ENCODE measurements at regions not wholly inside any gene's neighbourhood (a gene's known extent, or its start where the extent isn't known, plus 50 kb on each side); places are given as distances from the start of the nearest gene placed in this dataset.

GRCh38 chr9:126157826-126158587 is 168.6 kb upstream of the MVB12B start:
- DNase-seq (ENCODE audit: low read depth), result no peak

GRCh38 chr9:126158588-126159429 is 167.8 kb upstream of the MVB12B start:
- no peak for TF ChIP-seq CTCF (IDR thresholded peaks at IDR 0.05; ENCODE audit: insufficient read depth, low read depth, low read length, missing control alignments)
- no peak overlapping the region for H3K4me3 ChIP-seq (ENCODE audit: low read length)
- DNase-seq (ENCODE audit: low read depth), result no peak

More at GRCh38 chr9:126157826-126158587, 168.6 kb upstream of the MVB12B start:
- H3K4me3 ChIP-seq (ENCODE audit: low read length), result no peak overlapping the region
- TF ChIP-seq CTCF (IDR thresholded peaks at IDR 0.05; ENCODE audit: insufficient read depth, low read depth, low read length, missing control alignments), result no peak

- TF ChIP-seq CTCF (IDR thresholded peaks at IDR 0.05; ENCODE audit: insufficient read depth, low read depth, low read length, missing control alignments), result no peak
- DNase-seq (ENCODE audit: low read depth), result no peak
- H3K4me3 ChIP-seq (ENCODE audit: low read length), result no peak overlapping the region
Measured at GRCh38 chr9:126159430-126160060, 167.1 kb upstream of the MVB12B start.

GRCh38 chr9:126160067-126160853 is 166.4 kb upstream of the MVB12B start:
- DNase-seq (ENCODE audit: low read depth), result no peak
- no peak overlapping the region for H3K4me3 ChIP-seq (ENCODE audit: low read length)
- no peak for TF ChIP-seq CTCF (IDR thresholded peaks at IDR 0.05; ENCODE audit: insufficient read depth, low read depth, low read length, missing control alignments)

- H3K4me3 ChIP-seq (ENCODE audit: low read length), result no peak overlapping the region
- TF ChIP-seq CTCF (IDR thresholded peaks at IDR 0.05; ENCODE audit: insufficient read depth, low read depth, low read length, missing control alignments), result no peak
- DNase-seq (ENCODE audit: low read depth), result no peak
Measured at GRCh38 chr9:126160854-126161329, 165.7 kb upstream of the MVB12B start.

Measured in epithelial cell of esophagus (primary cell).